ENCODE measurements at regions not wholly inside any gene's neighbourhood (a gene's known extent, or its start where the extent isn't known, plus 50 kb on each side); places are given as distances from the start of the nearest gene placed in this dataset.

GRCh38 chr4:179563741-179564140 is 2121.5 kb upstream of the AGA start:
- TF ChIP-seq EZH2phosphoT487 (IDR thresholded peaks at IDR 0.05; ENCODE audit: borderline replicate concordance): no peak
- TF ChIP-seq CTCF (IDR thresholded peaks at IDR 0.05 in 2 of 3, conservative IDR thresholded peaks at IDR 0.05 in 1 of 3; ENCODE audit: borderline replicate concordance in 1 of 3, insufficient read depth in 1 of 3, low read depth in 2 of 3, low read length in 2 of 3): no peak
- TF ChIP-seq POLR2AphosphoS5 (IDR thresholded peaks at IDR 0.05; ENCODE audit: low read depth, low read length): no peak
- no peak for TF ChIP-seq SIN3A (IDR thresholded peaks at IDR 0.05; ENCODE audit: low read depth)
- TF ChIP-seq EZH2 (IDR thresholded peaks at IDR 0.05): no peak
- no peak for TF ChIP-seq RAD21 (IDR thresholded peaks at IDR 0.05; ENCODE audit: low read depth)
- no peak for TF ChIP-seq YY1 (IDR thresholded peaks at IDR 0.05; ENCODE audit: extremely low read depth, insufficient replicate concordance, low read depth, low read length)
- no peak for TF ChIP-seq POLR2A (IDR thresholded peaks at IDR 0.05; ENCODE audit: borderline replicate concordance, extremely low read depth, insufficient read depth, insufficient read length)

Data from HCT116 (cell line).